ENCODE measurements at regions not wholly inside any gene's neighbourhood (a gene's known extent, or its start where the extent isn't known, plus 50 kb on each side); places are given as distances from the start of the nearest gene placed in this dataset.

- TF ChIP-seq CTCF (IDR thresholded peaks at IDR 0.05) (no peak), ZFX (IDR thresholded peaks at IDR 0.05; ENCODE audit: borderline replicate concordance) (no peak)
Measured at GRCh38 chr12:78293059-78293686, 462.5 kb downstream of the NAV3 start.

Measured in 22Rv1 (cell line).